GM06990 (cell line): ENCODE measurements at regions not wholly inside any gene's neighbourhood (a gene's known extent, or its start where the extent isn't known, plus 50 kb on each side); places are given as distances from the start of the nearest gene placed in this dataset.
A peak's percentile ranks its signal among the peaks of the same experiment; 100 is the strongest.

Source experiments
- DNase-seq: peaks from one replicate; pipeline ENCODE4 v3.0.0-alpha.2; 2011; ENCODE audit not compliant: insufficient read length; ENCODE audit errors: extremely low read depth
- H3K27me3 ChIP-seq: replicated peaks from 2 replicates; pipeline ENCODE4 v1.6.0; 2011; ENCODE audit warnings: low read length; ENCODE audit not compliant: control insufficient read depth, insufficient read depth
- H3K36me3 ChIP-seq: 2 replicates; pipeline ENCODE4 v1.5.1; 2011; ENCODE audit warnings: low read length; ENCODE audit not compliant: control insufficient read depth, insufficient read depth
- H3K4me3 ChIP-seq: replicated peaks from 2 replicates; pipeline ENCODE4 v1.5.1; 2011; ENCODE audit warnings: low read depth, mild to moderate bottlenecking, control low read depth, low read length
- TF ChIP-seq, protein P1 (sequence below): IDR thresholded peaks from 2 replicates; pipeline ENCODE4 v1.5.1; 2011; ENCODE audit warnings: low read length, control low read depth, mild to moderate bottlenecking, inconsistent platforms; ENCODE audit not compliant: insufficient read depth, poor library complexity, severe bottlenecking

DNA sequence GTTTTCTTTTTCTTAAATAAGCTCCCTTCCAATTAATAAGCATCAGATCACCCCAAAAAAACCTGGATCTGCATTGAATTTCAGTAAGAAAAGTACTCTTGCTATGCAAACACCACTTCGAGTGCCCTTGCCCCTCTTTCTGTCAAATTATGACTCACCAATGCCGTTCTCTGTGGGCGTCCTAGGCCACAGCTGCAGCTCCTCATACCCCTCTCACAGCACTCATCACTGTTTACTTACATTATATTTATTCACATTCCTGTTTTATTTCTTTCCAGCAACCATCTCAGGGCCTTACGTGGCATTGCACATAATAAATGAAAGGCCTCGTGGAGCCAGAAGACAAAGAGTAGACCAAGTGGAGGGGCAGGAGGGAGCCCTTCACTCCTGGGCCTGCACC is 99.1 kb upstream of the CTTNBP2NL start:
- no peak for DNase-seq
- no peak overlapping the region for H3K4me3 ChIP-seq
- no peaks in the 10 kb centered on the region for H3K36me3 ChIP-seq
- H3K27me3 ChIP-seq: no peaks in the 10 kb centered on the region
- TF ChIP-seq, protein P1, sequence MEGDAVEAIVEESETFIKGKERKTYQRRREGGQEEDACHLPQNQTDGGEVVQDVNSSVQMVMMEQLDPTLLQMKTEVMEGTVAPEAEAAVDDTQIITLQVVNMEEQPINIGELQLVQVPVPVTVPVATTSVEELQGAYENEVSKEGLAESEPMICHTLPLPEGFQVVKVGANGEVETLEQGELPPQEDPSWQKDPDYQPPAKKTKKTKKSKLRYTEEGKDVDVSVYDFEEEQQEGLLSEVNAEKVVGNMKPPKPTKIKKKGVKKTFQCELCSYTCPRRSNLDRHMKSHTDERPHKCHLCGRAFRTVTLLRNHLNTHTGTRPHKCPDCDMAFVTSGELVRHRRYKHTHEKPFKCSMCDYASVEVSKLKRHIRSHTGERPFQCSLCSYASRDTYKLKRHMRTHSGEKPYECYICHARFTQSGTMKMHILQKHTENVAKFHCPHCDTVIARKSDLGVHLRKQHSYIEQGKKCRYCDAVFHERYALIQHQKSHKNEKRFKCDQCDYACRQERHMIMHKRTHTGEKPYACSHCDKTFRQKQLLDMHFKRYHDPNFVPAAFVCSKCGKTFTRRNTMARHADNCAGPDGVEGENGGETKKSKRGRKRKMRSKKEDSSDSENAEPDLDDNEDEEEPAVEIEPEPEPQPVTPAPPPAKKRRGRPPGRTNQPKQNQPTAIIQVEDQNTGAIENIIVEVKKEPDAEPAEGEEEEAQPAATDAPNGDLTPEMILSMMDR: no peak

DNA sequence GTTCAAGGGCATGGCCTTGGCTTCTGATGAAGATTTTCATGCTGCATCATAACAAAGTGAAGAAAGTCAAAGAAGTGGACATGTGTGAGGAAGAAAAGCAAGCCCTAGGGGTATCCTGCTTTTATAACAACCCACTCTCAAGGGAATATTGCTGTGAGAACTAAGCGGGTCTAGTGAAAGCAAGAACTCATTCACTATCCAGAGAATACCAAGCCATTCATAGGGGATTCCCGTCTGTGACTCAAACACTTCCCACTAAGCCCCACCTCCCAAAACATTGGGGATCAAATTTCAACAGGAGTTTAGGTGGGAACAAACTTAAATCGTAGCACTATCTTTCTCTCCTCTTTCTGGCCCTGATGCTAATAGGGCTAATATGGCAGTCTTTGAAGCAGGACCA is 98.5 kb upstream of the CTTNBP2NL start:
- no peaks in the 10 kb centered on the region for H3K27me3 ChIP-seq
- H3K4me3 ChIP-seq: no peak overlapping the region
- TF ChIP-seq, protein P1: no peak
- no peaks in the 10 kb centered on the region for H3K36me3 ChIP-seq
- no peak for DNase-seq

DNA sequence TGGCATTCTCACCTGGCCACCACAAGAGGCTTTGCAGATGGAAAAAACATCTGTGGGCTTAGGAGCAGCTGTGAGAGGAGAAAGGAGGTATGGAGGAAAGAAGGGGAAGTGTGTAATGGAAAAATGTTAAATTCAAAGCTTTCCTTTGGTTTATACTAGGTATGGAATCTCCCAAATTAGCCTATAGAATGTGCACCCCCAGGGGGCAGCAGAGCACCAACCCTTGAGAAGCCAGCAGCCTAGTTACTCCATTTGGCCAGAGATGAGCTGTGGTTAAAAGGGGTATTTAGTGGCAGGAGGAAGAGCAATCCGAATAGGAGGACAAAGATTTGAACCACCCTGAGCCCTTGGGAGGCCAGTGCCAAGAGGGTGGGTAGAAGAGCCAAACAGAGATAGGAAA is 97.5 kb upstream of the CTTNBP2NL start:
- Histone ChIP-seq H3K36me3 (no peaks in the 10 kb centered on the region), H3K27me3 (no peaks in the 10 kb centered on the region), H3K4me3 (no peak overlapping the region)
- DNase-seq: no peak
- TF ChIP-seq, protein P1: peak; percentile 71

DNA sequence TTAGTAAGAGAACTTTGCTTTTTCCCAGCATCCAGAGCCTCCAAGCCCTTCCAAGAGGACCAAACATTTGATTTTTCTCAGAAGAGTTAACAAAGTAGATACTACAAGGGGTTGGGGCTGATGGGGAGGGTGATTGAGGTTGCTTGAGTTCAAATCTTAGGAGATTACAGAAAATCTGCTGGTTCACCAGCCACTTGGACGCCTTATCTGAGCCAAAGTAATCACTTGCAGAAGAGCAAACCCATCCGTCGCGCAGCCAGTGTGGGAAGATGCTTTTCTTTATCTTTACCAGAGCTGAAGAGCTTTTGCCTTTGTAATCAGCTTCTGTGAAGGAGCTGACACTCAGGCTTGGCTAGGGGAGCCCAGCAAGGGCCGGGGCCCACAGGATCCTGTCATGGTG is 91.9 kb upstream of the CTTNBP2NL start:
- Histone ChIP-seq H3K36me3 (no peaks in the 10 kb centered on the region), H3K4me3 (no peak overlapping the region), H3K27me3 (no peaks in the 10 kb centered on the region; the same call in 1 of the 2 replicates)
- TF ChIP-seq, protein P1: no peak
- DNase-seq: no peak

DNA sequence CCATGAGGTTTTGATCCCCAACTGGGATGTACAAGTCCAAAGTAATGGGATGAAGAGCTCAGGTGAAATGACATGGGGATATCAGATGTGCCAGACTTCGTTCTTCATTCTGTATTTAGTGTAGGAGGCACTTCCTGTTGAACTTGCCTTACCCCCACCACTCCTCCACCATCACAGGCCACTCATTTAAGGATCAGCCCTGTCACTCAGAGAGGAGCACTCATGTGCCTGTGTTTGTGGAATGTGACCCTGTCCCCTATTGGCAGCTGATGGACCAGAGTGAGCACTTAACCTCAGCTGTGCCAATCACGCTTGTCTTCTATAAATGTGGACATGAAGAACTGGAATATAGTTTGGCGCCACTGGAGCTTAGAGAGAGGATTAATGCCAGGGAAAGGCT is 91.4 kb upstream of the CTTNBP2NL start:
- Histone ChIP-seq H3K27me3 (no peaks in the 10 kb centered on the region; the same call in 1 of the 2 replicates), H3K4me3 (no peak overlapping the region)

More for the DNA sequence above, 91.4 kb upstream of the CTTNBP2NL start:
- no peak for DNase-seq
- TF ChIP-seq, protein P1: no peak
- no peaks in the 10 kb centered on the region for H3K36me3 ChIP-seq
